Transverse colon (tissue), 4 donors: ENCODE measurements at regions not wholly inside any gene's neighbourhood (a gene's known extent, or its start where the extent isn't known, plus 50 kb on each side); places are given as distances from the start of the nearest gene placed in this dataset.

Source experiments
- DNase-seq: peaks from one replicate; pipeline ENCODE4 v3.0.0-alpha.2; 2019
- H3K27ac ChIP-seq, 4 donors: fragments of 200-600 bp; sonication (generic); 2 replicates each; pipeline ENCODE4 v1.5.1; 2016 to 2018; ENCODE audit warnings: inconsistent platforms in 4 of 4
- H3K27me3 ChIP-seq: fragments of 200-600 bp; sonication (generic); 2 replicates; pipeline ENCODE4 v1.5.1; 2017; ENCODE audit warnings: inconsistent platforms
- H3K36me3 ChIP-seq, 4 donors: fragments of 200-600 bp; sonication (generic); 2 replicates each; pipeline ENCODE4 v1.5.1; 2017 to 2019; ENCODE audit warnings: inconsistent platforms in 4 of 4
- H3K4me1 ChIP-seq, 4 donors: fragments of 200-600 bp; sonication (generic); 2 replicates each; pipeline ENCODE4 v1.5.1; 2017 to 2020; ENCODE audit warnings: inconsistent platforms in 4 of 4
- H3K4me3 ChIP-seq, 4 donors: fragments of 200-600 bp; sonication (generic); 1 replicate in 1 of 4; 2 replicates in 3 of 4; pipeline versions ENCODE4 v1.5.1 to v1.6.1; 2017 to 2019; ENCODE audit warnings: inconsistent platforms in 4 of 4
- H3K9me3 ChIP-seq, 2 donors: fragments of 200-600 bp; sonication (generic); 2 replicates each; pipeline ENCODE4 v1.5.1; 2017 to 2019; ENCODE audit warnings: inconsistent platforms in 2 of 2
- EP300 ChIP-seq: sonication (generic); formaldehyde crosslinking; IDR thresholded peaks from one replicate; pipeline ENCODE4 v1.6.1; 2017; ENCODE audit warnings: antibody characterized with exemption, low read depth
- POLR2A ChIP-seq: fragments of 450-650 bp; IDR thresholded peaks from one replicate; pipeline ENCODE4 v1.6.1; 2016; ENCODE audit warnings: antibody characterized with exemption, mild to moderate bottlenecking, moderate library complexity
- POLR2AphosphoS5 ChIP-seq, 3 donors: sonication (generic); formaldehyde crosslinking; IDR thresholded peaks; one replicate each; pipeline ENCODE4 v1.6.1; 2016; ENCODE audit warnings: antibody characterized with exemption in 3 of 3
- WGBS, 2 donors: methylation state at CpG; one replicate each; pipeline ENCODE4 v1.1.5; 2018; ENCODE audit warnings: low coverage in 1 of 2; 5-methylcytosine and 5-hydroxymethylcytosine counted together
- in situ Hi-C, 4 donors: fragments of 200-750 bp; cut with MboI; loops; one replicate each; pipeline versions ENCODE4 v1.15.0 to v1.15.1; 2017; ENCODE audit warnings: low sequenced_read_pairs in 3 of 4, low pct_ligation_motif_present in 1 of 4, low pct_unique_long_range_greater_than_20kb in 1 of 4
- intact Hi-C: fragments of 100-400 bp; cut with DNase I; formaldehyde crosslinking; loops from one replicate; pipeline ENCODE4 v1.15.1; 2023; ENCODE audit warnings: low total_unique reads
- TF ChIP-seq, protein P1 (sequence below), 5 experiments: fragments of 200-600 bp in 3 of 5; fragments of 450-650 bp in 2 of 5; sonication (generic) in 3 of 5; IDR thresholded peaks; 1 replicate in 2 of 5; 2 replicates in 3 of 5; pipeline ENCODE4 v1.5.1; 2016 to 2017; ENCODE audit warnings: antibody characterized with exemption in 5 of 5, inconsistent platforms in 3 of 5, mild to moderate bottlenecking in 2 of 5, moderate library complexity in 1 of 5

DNA sequence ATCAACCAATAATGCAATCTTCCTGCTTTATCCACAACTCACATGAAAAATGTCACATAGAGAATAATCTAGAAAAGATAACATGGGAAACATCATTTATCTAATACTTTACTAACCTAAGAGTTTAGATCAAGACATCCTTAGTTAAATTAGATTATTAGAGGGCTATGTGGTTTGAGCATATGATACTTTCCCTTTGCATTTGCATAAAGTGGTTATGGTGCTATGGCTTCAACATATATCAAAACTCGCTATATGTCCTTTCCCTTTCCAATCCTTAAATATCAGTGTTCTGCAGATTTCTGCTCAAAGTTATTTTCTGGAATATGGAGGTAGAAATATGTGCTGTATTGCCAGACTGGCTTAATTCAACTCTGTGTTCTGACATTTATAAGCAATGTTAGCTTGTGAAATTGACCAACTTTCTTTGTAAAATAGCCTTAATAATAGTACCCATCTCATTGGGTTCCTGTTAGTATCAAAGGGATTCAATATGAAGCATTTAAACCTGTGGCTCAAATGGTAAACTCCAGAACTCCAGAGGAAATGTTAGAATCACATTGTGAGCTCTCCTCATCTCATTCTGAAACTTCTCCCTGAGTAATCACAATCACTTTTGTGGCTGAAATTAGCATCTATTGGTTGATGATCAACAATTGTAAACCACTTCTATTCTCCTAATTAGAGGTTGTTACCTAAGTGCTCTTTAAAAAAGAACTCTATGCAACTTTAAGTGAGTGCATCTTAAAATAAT is 1089.9 kb upstream of the SLC39A10 start:
- no peak for DNase-seq
- TF ChIP-seq EP300 (no peak), POLR2A (no peak), POLR2AphosphoS5 (IDR thresholded peaks at IDR 0.05) (no peak)
- TF ChIP-seq, protein P1, sequence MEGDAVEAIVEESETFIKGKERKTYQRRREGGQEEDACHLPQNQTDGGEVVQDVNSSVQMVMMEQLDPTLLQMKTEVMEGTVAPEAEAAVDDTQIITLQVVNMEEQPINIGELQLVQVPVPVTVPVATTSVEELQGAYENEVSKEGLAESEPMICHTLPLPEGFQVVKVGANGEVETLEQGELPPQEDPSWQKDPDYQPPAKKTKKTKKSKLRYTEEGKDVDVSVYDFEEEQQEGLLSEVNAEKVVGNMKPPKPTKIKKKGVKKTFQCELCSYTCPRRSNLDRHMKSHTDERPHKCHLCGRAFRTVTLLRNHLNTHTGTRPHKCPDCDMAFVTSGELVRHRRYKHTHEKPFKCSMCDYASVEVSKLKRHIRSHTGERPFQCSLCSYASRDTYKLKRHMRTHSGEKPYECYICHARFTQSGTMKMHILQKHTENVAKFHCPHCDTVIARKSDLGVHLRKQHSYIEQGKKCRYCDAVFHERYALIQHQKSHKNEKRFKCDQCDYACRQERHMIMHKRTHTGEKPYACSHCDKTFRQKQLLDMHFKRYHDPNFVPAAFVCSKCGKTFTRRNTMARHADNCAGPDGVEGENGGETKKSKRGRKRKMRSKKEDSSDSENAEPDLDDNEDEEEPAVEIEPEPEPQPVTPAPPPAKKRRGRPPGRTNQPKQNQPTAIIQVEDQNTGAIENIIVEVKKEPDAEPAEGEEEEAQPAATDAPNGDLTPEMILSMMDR (IDR thresholded peaks at IDR 0.05) = no peak
- Histone ChIP-seq H3K4me3 (no peak overlapping the region), H3K36me3 (no peaks in the 10 kb centered on the region), H3K4me1 (no peaks in the 10 kb centered on the region), H3K27me3 (no peaks in the 10 kb centered on the region), H3K27ac (no peak overlapping the region), H3K9me3 (no peaks in the 10 kb centered on the region)
- in situ Hi-C loops = no loop called here
- intact Hi-C loops = no loop called here
- WGBS, 2 donors = 79 to 80% methylated on average over 1 of the region's 1 CpG

DNA sequence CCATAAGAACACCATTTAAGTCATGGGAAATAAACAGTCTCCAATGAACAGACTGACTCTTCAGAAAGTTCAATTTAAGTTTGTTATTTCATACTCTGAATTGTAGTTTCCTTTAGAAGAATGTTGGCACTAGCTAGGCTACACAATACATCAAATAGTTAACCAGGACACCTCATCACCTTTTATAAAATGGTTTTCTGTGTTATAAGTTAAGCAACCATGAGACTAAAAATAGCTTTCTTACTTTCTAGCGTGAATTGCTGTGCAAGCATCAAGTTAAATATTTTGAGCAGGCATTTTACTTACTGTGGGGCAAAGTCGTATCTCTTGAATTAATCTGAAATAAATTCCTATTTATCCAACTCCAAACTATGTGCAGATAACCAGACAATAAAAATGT is 1092.6 kb upstream of the SLC39A10 start:
- no peaks in the 10 kb centered on the region for H3K36me3 ChIP-seq
- in situ Hi-C loops (no loop called here), intact Hi-C loops (no loop called here)
- no peak overlapping the region for H3K27ac ChIP-seq
- no peaks in the 10 kb centered on the region for H3K27me3 ChIP-seq
- 50 to 59% methylated on average over 2 of the region's 2 CpGs for WGBS, 2 donors
- TF ChIP-seq, protein P1 (IDR thresholded peaks at IDR 0.05) = no peak
- no peak for TF ChIP-seq EP300
- no peak for TF ChIP-seq POLR2AphosphoS5 (IDR thresholded peaks at IDR 0.05)
- no peak for TF ChIP-seq POLR2A
- H3K4me3 ChIP-seq = no peak overlapping the region
- H3K4me1 ChIP-seq = no peaks in the 10 kb centered on the region
- no peak for DNase-seq
- H3K9me3 ChIP-seq = no peaks in the 10 kb centered on the region

DNA sequence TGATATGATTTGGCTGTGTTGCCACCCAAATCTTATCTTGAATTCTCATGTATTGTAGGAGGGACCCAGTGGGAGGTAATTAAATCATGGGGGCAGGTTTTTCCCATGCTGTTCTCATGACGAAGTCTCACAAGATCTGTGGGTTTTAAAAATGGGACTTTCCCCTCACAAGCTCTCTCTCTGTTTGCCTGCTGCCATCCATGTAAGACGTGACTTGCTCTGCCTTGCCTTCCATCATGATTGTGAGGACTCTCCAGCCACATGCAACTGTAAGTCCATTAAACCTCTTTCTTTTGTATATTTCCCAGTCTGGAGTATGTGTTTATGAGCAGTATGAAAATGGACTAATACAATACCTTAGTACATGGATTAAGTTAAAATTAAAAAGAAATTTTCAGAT is 1094.7 kb upstream of the SLC39A10 start:
- in situ Hi-C loops = no loop called here
- whole genome bisulfite sequencing, 2 donors = 58 to 78% methylated on average over 2 of the region's 2 CpGs

DNA sequence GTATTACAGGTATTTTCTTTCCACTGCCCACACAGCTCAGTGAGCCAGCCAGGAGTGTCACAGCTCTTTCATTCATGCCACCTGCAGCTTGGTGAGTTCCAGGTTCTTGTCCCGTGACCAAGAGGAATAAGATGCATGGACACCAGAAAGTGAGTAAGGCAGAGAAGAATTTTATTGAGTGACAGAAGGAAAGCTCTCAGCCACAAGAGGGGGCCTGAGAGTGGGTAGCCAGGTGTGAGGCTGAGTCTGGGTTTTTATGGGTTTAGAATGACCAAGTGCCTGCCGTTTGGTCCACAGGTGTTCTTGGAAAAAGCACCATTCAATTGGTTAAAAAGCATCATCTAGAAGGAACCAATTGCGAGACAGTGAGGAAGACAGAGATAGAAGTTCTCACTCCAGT is 1097.1 kb upstream of the SLC39A10 start:
- TF ChIP-seq POLR2A = no peak
- TF ChIP-seq, protein P1 (IDR thresholded peaks at IDR 0.05) = no peak
- no peak for TF ChIP-seq POLR2AphosphoS5 (IDR thresholded peaks at IDR 0.05)
- TF ChIP-seq EP300 = no peak
- 66 to 81% methylated on average over 3 of the region's 3 CpGs for WGBS, 2 donors
- in situ Hi-C loops (no loop called here), intact Hi-C loops (no loop called here)
- no peaks in the 10 kb centered on the region for H3K36me3 ChIP-seq
- no peak for DNase-seq
- H3K4me3 ChIP-seq = no peak overlapping the region
- no peak overlapping the region for H3K27ac ChIP-seq
- no peaks in the 10 kb centered on the region for H3K9me3 ChIP-seq
- H3K4me1 ChIP-seq = no peaks in the 10 kb centered on the region
- H3K27me3 ChIP-seq = no peaks in the 10 kb centered on the region

More for the DNA sequence above, 1094.7 kb upstream of the SLC39A10 start:
- H3K4me1 ChIP-seq = no peaks in the 10 kb centered on the region
- intact Hi-C loops = no loop called here
- TF ChIP-seq EP300 = no peak
- TF ChIP-seq POLR2A = no peak
- no peak for TF ChIP-seq POLR2AphosphoS5 (IDR thresholded peaks at IDR 0.05)
- TF ChIP-seq, protein P1 (IDR thresholded peaks at IDR 0.05) = no peak
- no peak overlapping the region for H3K4me3 ChIP-seq
- DNase-seq = no peak
- no peaks in the 10 kb centered on the region for H3K9me3 ChIP-seq
- no peaks in the 10 kb centered on the region for H3K27me3 ChIP-seq
- no peaks in the 10 kb centered on the region for H3K36me3 ChIP-seq
- no peak overlapping the region for H3K27ac ChIP-seq
